HK-2 (cell line): ENCODE measurements at regions not wholly inside any gene's neighbourhood (a gene's known extent, or its start where the extent isn't known, plus 50 kb on each side); places are given as distances from the start of the nearest gene placed in this dataset.

ENCODE experiments used
- DNase-seq: peaks from one replicate; pipeline ENCODE4 v3.0.0-alpha.2; 2018; ENCODE audit not compliant: unreplicated experiment

- no peak for DNase-seq
These were observed 171.0 kb downstream of the TFAP2C start for GRCh38 chr20:56800088-56800487.

GRCh38 chr20:56801971-56802755, 173.1 kb downstream of the TFAP2C start:
- DNase-seq = no peak

GRCh38 chr20:56802805-56803204, 173.7 kb downstream of the TFAP2C start:
- DNase-seq = no peak

GRCh38 chr20:56805313-56805712, 176.2 kb downstream of the TFAP2C start:
- no peak for DNase-seq

GRCh38 chr20:56805966-56806365, 176.9 kb downstream of the TFAP2C start:
- no peak for DNase-seq

- no peak for DNase-seq
These were observed 177.9 kb downstream of the TFAP2C start for GRCh38 chr20:56806952-56807517.

- no peak for DNase-seq
These were observed 179.1 kb downstream of the TFAP2C start for GRCh38 chr20:56808117-56808725.

- DNase-seq = no peak
These were observed 179.6 kb downstream of the TFAP2C start for GRCh38 chr20:56808732-56809131.

- DNase-seq = no peak
These were observed 180.6 kb downstream of the TFAP2C start for GRCh38 chr20:56809668-56810067.

GRCh38 chr20:56810141-56810540, 181.0 kb downstream of the TFAP2C start:
- no peak for DNase-seq

- DNase-seq = no peak
These were observed 186.7 kb downstream of the TFAP2C start for GRCh38 chr20:56815796-56816195.

GRCh38 chr20:56816349-56816748, 187.2 kb downstream of the TFAP2C start:
- DNase-seq = no peak

- no peak for DNase-seq
These were observed 188.9 kb downstream of the TFAP2C start for GRCh38 chr20:56817780-56818675.

- DNase-seq = no peak
These were observed 191.9 kb downstream of the TFAP2C start for GRCh38 chr20:56820984-56821383.

GRCh38 chr20:56826306-56826704, 197.2 kb downstream of the TFAP2C start:
- DNase-seq = no peak

- DNase-seq = no peak
These were observed 197.9 kb downstream of the TFAP2C start for GRCh38 chr20:56826705-56827665.

GRCh38 chr20:56827763-56828162, 198.7 kb downstream of the TFAP2C start:
- no peak for DNase-seq

GRCh38 chr20:56828402-56828801, 199.3 kb downstream of the TFAP2C start:
- no peak for DNase-seq

GRCh38 chr20:56829788-56830385, 200.8 kb downstream of the TFAP2C start:
- DNase-seq = no peak

GRCh38 chr20:56831795-56832194, 202.7 kb downstream of the TFAP2C start:
- DNase-seq = no peak

GRCh38 chr20:56833427-56833826, 204.3 kb downstream of the TFAP2C start:
- DNase-seq = no peak
